H1 (cell line): ENCODE measurements at regions not wholly inside any gene's neighbourhood (a gene's known extent, or its start where the extent isn't known, plus 50 kb on each side); places are given as distances from the start of the nearest gene placed in this dataset.

Experiments
- CTCF ChIA-PET: fragments of 300-600 bp; sonication (Branson Sonifier 250); formaldehyde crosslinking; loops from one replicate; lab custom pipeline; 2021; ENCODE audit not compliant: partially characterized antibody; lab: Charles Lee
- POLR2A ChIA-PET: fragments of 300-600 bp; sonication (Branson Sonifier 250); formaldehyde crosslinking; loops from one replicate; lab custom pipeline; 2021; ENCODE audit warnings: inconsistent platforms; ENCODE audit not compliant: partially characterized antibody; lab: Charles Lee
- DNase-seq, 2 experiments: peaks; one replicate each; pipeline versions ENCODE4 v3.0.0 to v3.0.0-alpha.2; 2010 to 2022; ENCODE audit warnings: low spot score in 2 of 2, low read depth in 1 of 2, mixed read lengths in 1 of 2
- FAIRE-seq: peaks from 2 replicates; lab custom pipeline; 2011; peaks lifted over from hg19 to GRCh38; lab: Jason Lieb, UNC
- H2AFZ ChIP-seq: 2 replicates; pipeline ENCODE4 v1.8.1; 2012; ENCODE audit warnings: low read length, inconsistent platforms
- H2AK5ac ChIP-seq: 2 replicates; pipeline ENCODE4 v1.6.1; 2013; ENCODE audit warnings: low read depth, low read length
- H2BK120ac ChIP-seq: replicated peaks from 2 replicates; pipeline ENCODE3; 2013; ENCODE audit warnings: low read depth, low read length, inconsistent platforms
- H2BK12ac ChIP-seq: 2 replicates; pipeline ENCODE4 v1.6.1; 2013; ENCODE audit warnings: low read depth, low read length
- H2BK15ac ChIP-seq: 2 replicates; pipeline ENCODE4 v1.6.1; 2013; ENCODE audit warnings: low read length
- H2BK20ac ChIP-seq: 2 replicates; pipeline ENCODE4 v1.6.1; 2013; ENCODE audit warnings: low read length
- H2BK5ac ChIP-seq: 2 replicates; pipeline ENCODE4 v1.6.1; 2013; ENCODE audit warnings: low read depth, low read length
- H3K14ac ChIP-seq: 2 replicates; pipeline ENCODE4 v1.6.1; 2013; ENCODE audit warnings: inconsistent platforms; ENCODE audit not compliant: insufficient read length
- H3K18ac ChIP-seq: 2 replicates; pipeline ENCODE4 v1.6.1; 2013; ENCODE audit warnings: low read length; ENCODE audit errors: extremely low read depth
- H3K23ac ChIP-seq: 2 replicates; pipeline ENCODE4 v1.6.1; 2013; ENCODE audit warnings: inconsistent platforms; ENCODE audit not compliant: insufficient read length
- H3K23me2 ChIP-seq: 2 replicates; pipeline ENCODE4 v1.6.1; 2013; ENCODE audit warnings: low read depth, low read length
- H3K27ac ChIP-seq: 2 replicates; pipeline ENCODE4 v1.6.1; 2011; ENCODE audit warnings: low read depth, low read length, inconsistent platforms
- H3K27me3 ChIP-seq, 4 experiments: replicated peaks in 1 of 4; 1 replicate in 1 of 4; 2 replicates in 3 of 4; pipeline versions ENCODE4 v1.6.1 to v1.8.1; 2011 to 2013; ENCODE audit warnings: low read length in 3 of 4, mild to moderate bottlenecking in 3 of 4, inconsistent platforms in 2 of 4, mixed read lengths in 2 of 4, moderate library complexity in 1 of 4; ENCODE audit not compliant: control insufficient read depth in 3 of 4, insufficient read depth in 3 of 4; ENCODE audit errors: extremely low read depth in 1 of 4
- H3K36me3 ChIP-seq, 4 experiments: 2 replicates each; pipeline versions ENCODE4 v1.6.1 to v1.8.1; 2011 to 2013; ENCODE audit warnings: mild to moderate bottlenecking in 4 of 4, low read length in 3 of 4, moderate library complexity in 2 of 4, control low read depth in 1 of 4, inconsistent platforms in 1 of 4; ENCODE audit not compliant: insufficient read depth in 4 of 4, control insufficient read depth in 2 of 4
- H3K4ac ChIP-seq: replicated peaks from 2 replicates; pipeline ENCODE3; 2013; ENCODE audit warnings: low read length, low read depth, mixed read lengths, inconsistent platforms; ENCODE audit not compliant: insufficient read length
- H3K4me1 ChIP-seq, 4 experiments: replicated peaks in 1 of 4; 1 replicate in 1 of 4; 2 replicates in 3 of 4; pipeline versions ENCODE4 v1.6.1 to v1.8.1; 2011 to 2013; ENCODE audit warnings: low read length in 3 of 4, inconsistent platforms in 2 of 4, mixed read lengths in 1 of 4; ENCODE audit not compliant: insufficient read depth in 4 of 4, control insufficient read depth in 3 of 4
- H3K4me2 ChIP-seq, 2 experiments: 2 replicates each; pipeline versions ENCODE4 v1.6.1 to v1.8.1; 2011 to 2013; ENCODE audit warnings: low read depth in 2 of 2, low read length in 2 of 2, control low read depth in 1 of 2, inconsistent platforms in 1 of 2, mild to moderate bottlenecking in 1 of 2; ENCODE audit not compliant: insufficient read depth in 1 of 2
- H3K4me3 ChIP-seq, 4 experiments: fragments of 200-600, 300-600 bp in 1 of 4; sonication (generic), shearing (Covaris generic), sonication (Bioruptor Twin) in 1 of 4; 2 replicates each; pipeline versions ENCODE4 v1.5.1 to v1.8.1; 2011 to 2016; ENCODE audit warnings: low read length in 4 of 4, low read depth in 3 of 4, control low read depth in 2 of 4, inconsistent platforms in 2 of 4, mild to moderate bottlenecking in 2 of 4, mixed read lengths in 1 of 4, moderate library complexity in 1 of 4; ENCODE audit not compliant: insufficient read depth in 2 of 4; ENCODE audit errors: extremely low read depth in 1 of 4
- H3K56ac ChIP-seq: replicated peaks from 2 replicates; pipeline ENCODE3; 2013; ENCODE audit warnings: low read depth, mild to moderate bottlenecking, mixed read lengths, low read length, inconsistent platforms; ENCODE audit not compliant: insufficient read length
- H3K79me1 ChIP-seq: 2 replicates; pipeline ENCODE4 v1.6.1; 2013; ENCODE audit warnings: low read depth, low read length, control low read depth
- H3K79me2 ChIP-seq, 2 experiments: 2 replicates each; pipeline versions ENCODE4 v1.6.1 to v1.8.1; 2012 to 2013; ENCODE audit warnings: low read length in 2 of 2, mild to moderate bottlenecking in 2 of 2, inconsistent platforms in 1 of 2; ENCODE audit not compliant: insufficient read depth in 2 of 2, control insufficient read depth in 1 of 2
- H3K9ac ChIP-seq, 4 experiments: replicated peaks in 1 of 4; 1 replicate in 1 of 4; 2 replicates in 3 of 4; pipeline versions ENCODE4 v1.6.1 to v1.8.1; 2011 to 2013; ENCODE audit warnings: low read depth in 3 of 4, low read length in 3 of 4, control low read depth in 2 of 4, mild to moderate bottlenecking in 2 of 4, moderate library complexity in 2 of 4, inconsistent platforms in 1 of 4; ENCODE audit errors: extremely low read depth in 1 of 4
- H3K9me3 ChIP-seq, 2 experiments: 2 replicates each; pipeline versions ENCODE4 v1.6.1 to v1.8.1; 2012 to 2013; ENCODE audit warnings: mild to moderate bottlenecking in 2 of 2, moderate library complexity in 2 of 2, control low read depth in 1 of 2, inconsistent platforms in 1 of 2, low read depth in 1 of 2, low read length in 1 of 2, mixed read lengths in 1 of 2; ENCODE audit not compliant: insufficient read depth in 2 of 2
- H4K20me1 ChIP-seq, 2 experiments: replicated peaks in 1 of 2; 2 replicates each; pipeline versions ENCODE3 to v1.8.1; 2011 to 2013; ENCODE audit warnings: inconsistent platforms in 2 of 2, low read length in 2 of 2, mild to moderate bottlenecking in 1 of 2; ENCODE audit not compliant: insufficient read depth in 2 of 2, control insufficient read depth in 1 of 2
- H4K5ac ChIP-seq: 2 replicates; pipeline ENCODE4 v1.6.1; 2013; ENCODE audit warnings: low read length, low read depth, mixed read lengths, inconsistent platforms; ENCODE audit not compliant: insufficient read length
- H4K8ac ChIP-seq: 2 replicates; pipeline ENCODE4 v1.8.0; 2013; ENCODE audit warnings: mild to moderate bottlenecking, moderate library complexity, low read length, inconsistent platforms; ENCODE audit not compliant: insufficient read depth; ENCODE audit errors: extremely low read depth
- H4K91ac ChIP-seq: replicated peaks from 2 replicates; pipeline ENCODE3; 2013; ENCODE audit warnings: low read length, mixed read lengths, inconsistent platforms; ENCODE audit not compliant: insufficient read length
- CEBPB ChIP-seq: IDR thresholded peaks from 2 replicates; pipeline ENCODE4 v1.6.1; 2012; ENCODE audit warnings: low read depth, low read length
- CTBP2 ChIP-seq: IDR thresholded peaks from 2 replicates; pipeline ENCODE4 v1.7.0; 2011; ENCODE audit warnings: borderline replicate concordance, mild to moderate bottlenecking, moderate library complexity, mixed read lengths, low read length; ENCODE audit not compliant: insufficient read depth, insufficient read length
- EGR1 ChIP-seq: IDR thresholded peaks from 2 replicates; pipeline ENCODE4 v1.6.1; 2011; ENCODE audit warnings: low read depth, low read length, borderline replicate concordance
- EP300 ChIP-seq, 2 experiments: IDR thresholded peaks; 1 replicate in 1 of 2; 2 replicates in 1 of 2; pipeline ENCODE4 v1.6.1; 2011 to 2012; ENCODE audit warnings: low read depth in 2 of 2, low read length in 2 of 2, mild to moderate bottlenecking in 2 of 2, borderline replicate concordance in 1 of 2, inconsistent platforms in 1 of 2, moderate library complexity in 1 of 2
- JUND ChIP-seq: IDR thresholded peaks from 2 replicates; pipeline ENCODE4 v1.6.1; 2011; ENCODE audit warnings: mild to moderate bottlenecking, improper control_type of control experiment, low read length
- KDM1A ChIP-seq: fragments of 200-600, 300-600 bp; sonication (generic); IDR thresholded peaks from 2 replicates; pipeline ENCODE4 v1.7.1; 2016; ENCODE audit warnings: mild to moderate bottlenecking, low read length, borderline replicate concordance
- MAFK ChIP-seq: IDR thresholded peaks from 2 replicates; pipeline ENCODE4 v1.6.1; 2012; ENCODE audit warnings: low read depth, mild to moderate bottlenecking, improper control_type of control experiment, low read length
- PHF8 ChIP-seq: fragments of 200-600 bp; sonication (generic); conservative IDR thresholded peaks from 2 replicates; pipeline ENCODE4 v1.7.1; 2012; ENCODE audit warnings: low read depth, mild to moderate bottlenecking, inconsistent platforms, low read length, moderate library complexity
- POLR2A ChIP-seq, 2 experiments: IDR thresholded peaks; 1 replicate in 1 of 2; 2 replicates in 1 of 2; pipeline ENCODE4 v1.6.1; 2011; ENCODE audit warnings: low read depth in 2 of 2, low read length in 2 of 2, mild to moderate bottlenecking in 2 of 2; ENCODE audit errors: control extremely low read depth in 1 of 2
- POLR2AphosphoS5 ChIP-seq: IDR thresholded peaks from 2 replicates; pipeline ENCODE4 v1.6.1; 2011; ENCODE audit warnings: low read depth, low read length
- POU5F1 ChIP-seq: IDR thresholded peaks from 2 replicates; pipeline ENCODE4 v1.6.1; 2011; ENCODE audit warnings: low read depth, mild to moderate bottlenecking, low read length, moderate library complexity
- RBBP5 ChIP-seq: IDR thresholded peaks from 2 replicates; pipeline ENCODE4 v1.7.1; 2012; ENCODE audit warnings: low read depth, mild to moderate bottlenecking, inconsistent platforms, low read length, moderate library complexity, borderline replicate concordance
- SIRT6 ChIP-seq: IDR thresholded peaks from one replicate; pipeline ENCODE4 v1.7.1; 2012; ENCODE audit warnings: low read length, inconsistent platforms
- SIX5 ChIP-seq: IDR thresholded peaks from 2 replicates; pipeline ENCODE4 v1.6.1; 2011; ENCODE audit warnings: mild to moderate bottlenecking, low read depth, low read length
- SP1 ChIP-seq: IDR thresholded peaks from 2 replicates; pipeline ENCODE4 v1.6.1; 2011; ENCODE audit warnings: low read depth, low read length
- SP2 ChIP-seq: IDR thresholded peaks from 2 replicates; pipeline ENCODE4 v1.6.1; 2012; ENCODE audit warnings: mild to moderate bottlenecking, low read length, inconsistent platforms
- SP4 ChIP-seq: IDR thresholded peaks from 2 replicates; pipeline ENCODE4 v1.6.1; 2012; ENCODE audit warnings: low read length, inconsistent platforms

DNA sequence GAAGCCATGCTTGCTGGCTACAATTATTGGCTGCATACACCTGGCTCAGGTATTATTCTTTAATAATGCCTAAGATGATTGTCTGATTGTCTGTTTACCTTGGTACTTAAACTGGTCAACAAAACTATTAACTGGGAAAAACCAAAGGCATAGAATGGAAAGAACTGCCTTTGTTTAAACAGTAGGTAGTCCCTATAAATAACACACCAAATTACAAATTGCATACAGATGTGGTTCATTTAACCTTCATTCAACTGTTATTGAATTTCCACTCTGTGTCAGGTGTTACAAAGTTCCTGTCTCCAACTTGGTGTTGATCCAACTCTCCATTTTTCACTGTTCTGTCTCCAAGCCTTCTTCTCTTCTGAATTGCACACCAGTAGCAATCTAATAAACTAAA lies 79.8 kb upstream of the FSCB start:
- H3K4me2 ChIP-seq, result no peak overlapping the region
- no peak overlapping the region for H2BK15ac ChIP-seq
- H4K5ac ChIP-seq, result no peak overlapping the region
- H3K23me2 ChIP-seq, result no peaks in the 10 kb centered on the region
- H3K9ac ChIP-seq, result no peak overlapping the region
- H3K9me3 ChIP-seq, result no peaks in the 10 kb centered on the region
- no peaks in the 10 kb centered on the region for H4K20me1 ChIP-seq
- no peak overlapping the region for H3K27ac ChIP-seq
- H3K4me3 ChIP-seq, result no peak overlapping the region
- H3K14ac ChIP-seq, result no peak overlapping the region
- H3K79me1 ChIP-seq, result no peaks in the 10 kb centered on the region
- ChIA-PET CTCF (no interaction called here), POLR2A (no interaction called here)
- H2BK12ac ChIP-seq, result no peak overlapping the region
- no peaks in the 10 kb centered on the region for H3K79me2 ChIP-seq
- H2BK120ac ChIP-seq, result no peak overlapping the region
- H3K18ac ChIP-seq, result no peak overlapping the region
- no peak overlapping the region for H2BK20ac ChIP-seq
- no peak overlapping the region for H2AFZ ChIP-seq
- no peak overlapping the region for H3K56ac ChIP-seq
- TF ChIP-seq SIRT6 (no peak), JUND (no peak), POU5F1 (no peak), EGR1 (no peak), SP1 (no peak), POLR2A (IDR thresholded peaks at IDR 0.05; ENCODE audit: control extremely low read depth in 1 of 2, low read depth in 2 of 2, low read length in 2 of 2) (no peak), POLR2AphosphoS5 (no peak), SIX5 (no peak), RBBP5 (no peak), EP300 (IDR thresholded peaks at IDR 0.05; ENCODE audit: borderline replicate concordance in 1 of 2, low read depth in 2 of 2, low read length in 2 of 2) (no peak), PHF8 (no peak), SP4 (no peak), CTBP2 (no peak), KDM1A (no peak), MAFK (no peak), SP2 (no peak), CEBPB (no peak)
- no peaks in the 10 kb centered on the region for H3K27me3 ChIP-seq
- no peak overlapping the region for H4K8ac ChIP-seq
- no peak overlapping the region for H2BK5ac ChIP-seq
- H4K91ac ChIP-seq, result no peak overlapping the region
- DNase-seq (no peak), FAIRE-seq (no peak)
- no peak overlapping the region for H2AK5ac ChIP-seq
- H3K23ac ChIP-seq, result no peak overlapping the region
- H3K4me1 ChIP-seq, result no peaks in the 10 kb centered on the region
- H3K36me3 ChIP-seq, result no peaks in the 10 kb centered on the region
- H3K4ac ChIP-seq, result no peak overlapping the region
